ENCODE measurements at regions not wholly inside any gene's neighbourhood (a gene's known extent, or its start where the extent isn't known, plus 50 kb on each side); places are given as distances from the start of the nearest gene placed in this dataset.

- TF ChIP-seq, protein P1, sequence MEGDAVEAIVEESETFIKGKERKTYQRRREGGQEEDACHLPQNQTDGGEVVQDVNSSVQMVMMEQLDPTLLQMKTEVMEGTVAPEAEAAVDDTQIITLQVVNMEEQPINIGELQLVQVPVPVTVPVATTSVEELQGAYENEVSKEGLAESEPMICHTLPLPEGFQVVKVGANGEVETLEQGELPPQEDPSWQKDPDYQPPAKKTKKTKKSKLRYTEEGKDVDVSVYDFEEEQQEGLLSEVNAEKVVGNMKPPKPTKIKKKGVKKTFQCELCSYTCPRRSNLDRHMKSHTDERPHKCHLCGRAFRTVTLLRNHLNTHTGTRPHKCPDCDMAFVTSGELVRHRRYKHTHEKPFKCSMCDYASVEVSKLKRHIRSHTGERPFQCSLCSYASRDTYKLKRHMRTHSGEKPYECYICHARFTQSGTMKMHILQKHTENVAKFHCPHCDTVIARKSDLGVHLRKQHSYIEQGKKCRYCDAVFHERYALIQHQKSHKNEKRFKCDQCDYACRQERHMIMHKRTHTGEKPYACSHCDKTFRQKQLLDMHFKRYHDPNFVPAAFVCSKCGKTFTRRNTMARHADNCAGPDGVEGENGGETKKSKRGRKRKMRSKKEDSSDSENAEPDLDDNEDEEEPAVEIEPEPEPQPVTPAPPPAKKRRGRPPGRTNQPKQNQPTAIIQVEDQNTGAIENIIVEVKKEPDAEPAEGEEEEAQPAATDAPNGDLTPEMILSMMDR (IDR thresholded peaks at IDR 0.05; ENCODE audit: low read depth, low read length, poor library complexity, severe bottlenecking), result no peak
- no peak for TF ChIP-seq EZH2phosphoT487 (IDR thresholded peaks at IDR 0.05; ENCODE audit: borderline replicate concordance, low read length)
Observed at GRCh38 chr12:19588951-19589350, 149.7 kb downstream of the AEBP2 start.
